ENCODE measurements at regions not wholly inside any gene's neighbourhood (a gene's known extent, or its start where the extent isn't known, plus 50 kb on each side); places are given as distances from the start of the nearest gene placed in this dataset.

- TF ChIP-seq CTCF (IDR thresholded peaks at IDR 0.05; ENCODE audit: low read length) = no peak
- TF ChIP-seq EZH2 (IDR thresholded peaks at IDR 0.05; ENCODE audit: borderline replicate concordance, low read length) = no peak
Measured at GRCh38 chr4:104345598-104346242, 149.0 kb downstream of the CXXC4 start.

Data from OCI-LY1 (cell line).